GM13976 (cell line): ENCODE measurements at regions not wholly inside any gene's neighbourhood (a gene's known extent, or its start where the extent isn't known, plus 50 kb on each side); places are given as distances from the start of the nearest gene placed in this dataset.

ENCODE experiments used
- DNase-seq: peaks from one replicate; pipeline ENCODE4 v3.0.0; 2012; ENCODE audit warnings: low spot score
- in situ Hi-C: fragments of 300-500 bp; cut with MboI; formaldehyde crosslinking; loops from one replicate; pipeline ENCODE4 v1.12.0; 2022; ENCODE audit warnings: low sequenced_read_pairs, mixed read lengths, inconsistent platforms; ENCODE audit not compliant: unreplicated experiment
- TF ChIP-seq, protein P1 (sequence below): IDR thresholded peaks from 2 replicates; pipeline ENCODE4 v1.5.1; 2012; ENCODE audit warnings: borderline replicate concordance, mild to moderate bottlenecking; ENCODE audit not compliant: insufficient read depth; ENCODE audit errors: extremely low read depth, missing control alignments, control extremely low read depth

DNA sequence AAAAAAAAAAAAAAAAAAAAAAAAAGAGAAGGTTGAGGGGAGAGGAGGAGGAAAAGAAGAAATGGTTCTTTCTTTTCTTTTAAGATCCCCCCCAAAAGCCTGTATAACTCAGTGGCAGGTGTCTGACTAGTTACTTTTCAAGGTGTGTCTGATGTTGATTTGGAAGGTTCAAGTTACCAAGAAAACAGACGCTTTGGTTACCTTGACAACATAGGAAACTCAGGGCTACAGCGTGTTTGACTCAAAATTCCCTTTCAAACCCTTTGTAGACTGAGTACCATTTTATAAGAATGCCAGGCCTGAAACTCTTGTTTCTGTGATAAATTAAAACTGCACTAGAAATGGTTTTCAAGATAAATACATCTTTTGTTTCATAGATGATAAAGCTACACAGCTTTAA, 286.8 kb downstream of the SKIDA1 start:
- in situ Hi-C loops: no loop called here
- TF ChIP-seq, protein P1, sequence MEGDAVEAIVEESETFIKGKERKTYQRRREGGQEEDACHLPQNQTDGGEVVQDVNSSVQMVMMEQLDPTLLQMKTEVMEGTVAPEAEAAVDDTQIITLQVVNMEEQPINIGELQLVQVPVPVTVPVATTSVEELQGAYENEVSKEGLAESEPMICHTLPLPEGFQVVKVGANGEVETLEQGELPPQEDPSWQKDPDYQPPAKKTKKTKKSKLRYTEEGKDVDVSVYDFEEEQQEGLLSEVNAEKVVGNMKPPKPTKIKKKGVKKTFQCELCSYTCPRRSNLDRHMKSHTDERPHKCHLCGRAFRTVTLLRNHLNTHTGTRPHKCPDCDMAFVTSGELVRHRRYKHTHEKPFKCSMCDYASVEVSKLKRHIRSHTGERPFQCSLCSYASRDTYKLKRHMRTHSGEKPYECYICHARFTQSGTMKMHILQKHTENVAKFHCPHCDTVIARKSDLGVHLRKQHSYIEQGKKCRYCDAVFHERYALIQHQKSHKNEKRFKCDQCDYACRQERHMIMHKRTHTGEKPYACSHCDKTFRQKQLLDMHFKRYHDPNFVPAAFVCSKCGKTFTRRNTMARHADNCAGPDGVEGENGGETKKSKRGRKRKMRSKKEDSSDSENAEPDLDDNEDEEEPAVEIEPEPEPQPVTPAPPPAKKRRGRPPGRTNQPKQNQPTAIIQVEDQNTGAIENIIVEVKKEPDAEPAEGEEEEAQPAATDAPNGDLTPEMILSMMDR: no peak
- DNase-seq: no peak

DNA sequence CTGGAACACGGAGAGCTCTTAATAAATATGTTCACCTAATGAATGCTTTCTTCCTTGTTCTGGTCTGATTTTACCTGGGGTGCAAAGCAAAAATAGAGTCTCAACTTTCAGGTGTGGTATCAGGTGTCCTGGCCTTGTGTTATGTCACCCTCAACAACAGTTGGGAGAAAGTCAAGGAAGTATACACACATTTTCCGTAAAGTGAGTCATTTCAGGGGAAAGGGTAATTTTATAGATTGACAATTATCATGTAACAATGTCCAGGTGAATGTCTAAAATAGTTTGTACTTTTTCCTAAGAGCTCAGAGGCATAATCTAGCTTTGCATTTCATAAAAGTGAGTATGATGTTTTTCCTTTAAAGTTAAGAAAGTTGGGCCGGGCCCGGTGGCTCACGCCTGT, 287.4 kb downstream of the SKIDA1 start:
- in situ Hi-C loops: no loop called here
- TF ChIP-seq, protein P1: no peak
- no peak for DNase-seq

DNA sequence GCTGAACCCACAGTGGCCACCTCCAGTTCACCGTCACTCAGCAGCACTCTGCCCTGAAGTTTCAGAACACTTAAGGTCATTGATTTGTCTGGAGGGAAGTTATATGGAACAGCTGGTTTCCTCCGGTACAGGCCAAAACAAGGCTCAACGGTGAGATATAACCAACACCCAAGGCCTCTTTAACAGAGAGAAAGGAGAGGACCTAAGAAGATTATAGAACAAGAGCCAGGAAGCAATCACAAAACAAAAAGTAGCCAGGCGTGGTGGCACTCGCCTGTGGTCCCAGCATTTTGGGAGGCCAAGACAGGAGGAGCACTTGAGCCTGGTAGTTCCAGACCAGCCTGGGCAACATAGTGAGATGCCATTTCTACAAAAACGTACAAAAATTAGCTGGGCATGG, 290.7 kb downstream of the SKIDA1 start:
- no peak for DNase-seq
- TF ChIP-seq, protein P1: no peak
- in situ Hi-C loops: no loop called here

DNA sequence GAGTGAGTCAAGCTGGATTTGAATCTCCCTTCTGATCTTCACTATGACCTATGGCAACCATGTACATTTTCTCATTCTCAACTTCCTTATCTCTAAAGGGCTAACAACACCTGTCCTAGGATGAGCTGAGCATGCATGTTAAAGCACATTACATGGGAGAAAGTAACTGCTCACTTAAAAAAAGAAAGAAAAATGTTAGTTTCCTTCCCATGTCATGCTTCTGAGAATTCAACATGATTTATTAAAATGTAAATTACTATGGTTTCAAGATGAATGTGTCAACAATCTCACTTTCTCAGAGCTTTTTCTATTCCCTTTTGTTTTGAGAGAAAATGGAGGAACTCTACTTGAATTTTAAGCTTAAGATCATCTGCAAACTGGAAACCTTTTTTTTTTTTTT, 295.3 kb downstream of the SKIDA1 start:
- TF ChIP-seq, protein P1: no peak
- in situ Hi-C loops: no loop called here
- DNase-seq: no peak

DNA sequence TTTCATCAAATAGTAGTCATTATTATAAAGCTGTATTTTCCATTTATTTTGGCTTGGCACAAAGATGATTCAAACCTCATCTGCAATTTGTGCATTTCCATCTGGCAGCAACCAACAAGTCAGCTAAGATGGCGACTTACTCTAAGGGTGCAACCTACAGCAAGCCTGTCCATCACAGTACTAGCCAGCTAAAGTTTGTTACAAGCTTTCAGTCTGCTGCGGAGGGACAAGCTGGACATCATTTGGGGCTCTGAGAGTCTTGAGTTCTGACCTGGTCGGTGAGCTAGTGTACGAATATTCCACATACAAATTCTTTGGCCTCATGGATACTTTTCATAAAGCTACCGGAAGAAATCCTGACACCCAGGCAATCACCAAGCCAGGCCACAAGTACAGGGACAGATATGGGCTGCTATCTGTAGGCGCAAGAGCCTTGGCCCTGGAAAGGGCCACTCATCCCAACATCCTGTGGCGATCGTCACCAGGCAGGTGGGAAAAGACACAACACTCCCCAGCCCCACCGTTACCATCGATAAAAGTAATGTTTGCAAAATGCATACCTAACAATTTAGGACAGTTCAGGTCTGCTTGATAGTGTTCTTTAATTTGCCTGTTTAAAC, 307.6 kb downstream of the SKIDA1 start:
- DNase-seq: no peak
- TF ChIP-seq, protein P1: no peak
- in situ Hi-C loops: no loop called here

DNA sequence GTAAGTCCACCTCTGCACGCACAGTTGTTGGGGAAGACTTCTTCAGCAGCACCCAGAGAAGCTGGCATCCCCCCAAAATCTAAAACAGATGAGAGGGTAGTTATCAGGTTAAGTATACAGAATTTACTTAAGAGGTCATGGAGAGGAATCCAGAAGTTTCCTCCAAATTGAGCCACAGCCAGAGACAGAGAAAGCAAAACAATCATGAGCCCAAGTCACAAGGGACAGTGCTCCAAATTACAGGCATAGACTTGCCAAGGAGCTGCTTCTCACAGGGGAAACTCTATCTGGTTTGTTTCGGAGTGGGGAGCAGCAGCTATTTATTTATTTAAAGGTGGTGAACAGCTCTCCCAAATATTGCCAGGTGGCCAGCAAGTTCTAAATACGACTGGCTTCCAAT, 308.4 kb downstream of the SKIDA1 start:
- TF ChIP-seq, protein P1: no peak

DNA sequence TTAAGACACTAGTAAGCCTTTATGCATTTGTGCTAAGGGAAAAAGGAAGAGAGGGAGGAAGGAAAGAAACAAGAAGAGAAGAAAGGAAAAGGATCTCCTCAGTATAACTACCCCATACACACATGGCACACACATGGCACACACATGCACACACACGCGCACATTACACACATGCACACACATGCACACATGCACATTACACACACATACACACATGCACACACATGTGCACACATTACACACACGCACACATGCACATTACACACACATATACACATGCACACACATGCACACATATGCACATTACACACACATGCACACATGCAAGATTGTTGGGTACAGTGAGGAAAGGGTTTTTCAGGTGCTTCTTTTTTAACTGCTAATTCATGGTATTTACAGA, 311.2 kb downstream of the SKIDA1 start:
- in situ Hi-C loops: no loop called here
- TF ChIP-seq, protein P1: no peak

More for the DNA sequence above, 308.4 kb downstream of the SKIDA1 start:
- in situ Hi-C loops: no loop called here
- no peak for DNase-seq

More for the DNA sequence above, 311.2 kb downstream of the SKIDA1 start:
- DNase-seq: no peak
